Activated CD4-positive, alpha-beta T cell treated with anti-CD3 and anti-CD28 coated beads, Interleukin-2, amount 50 U/mL, for 48 hours (primary cell): ENCODE measurements at regions not wholly inside any gene's neighbourhood (a gene's known extent, or its start where the extent isn't known, plus 50 kb on each side); places are given as distances from the start of the nearest gene placed in this dataset.

Source experiments
- DNase-seq, 2 experiments: peaks; one replicate each; pipeline ENCODE4 v3.0.0-alpha.2; 2020

- DNase-seq: no peak
Measured at GRCh38 chr14:98274596-98274995, 997.4 kb downstream of the BCL11B start.

- no peak for DNase-seq
Measured at GRCh38 chr14:98278800-98279199, 993.2 kb downstream of the BCL11B start.

- no peak for DNase-seq
Measured at GRCh38 chr14:98280436-98280835, 991.6 kb downstream of the BCL11B start.

GRCh38 chr14:98288825-98289224, 983.2 kb downstream of the BCL11B start:
- DNase-seq: no peak

GRCh38 chr14:98290596-98290995, 981.4 kb downstream of the BCL11B start:
- DNase-seq: peak in 1 of 2 experiments; percentile 8

- no peak for DNase-seq
Measured at GRCh38 chr14:98292191-98292590, 979.8 kb downstream of the BCL11B start.

- no peak for DNase-seq
Measured at GRCh38 chr14:98293576-98293975, 978.4 kb downstream of the BCL11B start.

- no peak for DNase-seq
Measured at GRCh38 chr14:98296895-98297294, 975.1 kb downstream of the BCL11B start.

- no peak for DNase-seq
Measured at GRCh38 chr14:98297567-98297966, 974.4 kb downstream of the BCL11B start.

- no peak for DNase-seq
Measured at GRCh38 chr14:98298481-98299244, 973.3 kb downstream of the BCL11B start.

GRCh38 chr14:98301681-98302080, 970.3 kb downstream of the BCL11B start:
- no peak for DNase-seq

GRCh38 chr14:98304574-98304973, 967.4 kb downstream of the BCL11B start:
- DNase-seq: no peak

GRCh38 chr14:98309591-98309990, 962.4 kb downstream of the BCL11B start:
- DNase-seq: no peak

- DNase-seq: no peak
Measured at GRCh38 chr14:98312006-98312405, 960.0 kb downstream of the BCL11B start.

- DNase-seq: no peak
Measured at GRCh38 chr14:98321841-98322240, 950.2 kb downstream of the BCL11B start.

GRCh38 chr14:98323836-98324235, 948.2 kb downstream of the BCL11B start:
- no peak for DNase-seq

- DNase-seq: no peak
Measured at GRCh38 chr14:98325761-98326160, 946.2 kb downstream of the BCL11B start.

GRCh38 chr14:98328496-98328895, 943.5 kb downstream of the BCL11B start:
- DNase-seq: no peak

- no peak for DNase-seq
Measured at GRCh38 chr14:98334186-98334585, 937.8 kb downstream of the BCL11B start.

GRCh38 chr14:98341211-98341610, 930.8 kb downstream of the BCL11B start:
- no peak for DNase-seq

GRCh38 chr14:98345161-98345560, 926.8 kb downstream of the BCL11B start:
- no peak for DNase-seq

GRCh38 chr14:98347686-98348085, 924.3 kb downstream of the BCL11B start:
- no peak for DNase-seq

- DNase-seq: no peak
Measured at GRCh38 chr14:98348505-98348904, 923.5 kb downstream of the BCL11B start.

- DNase-seq: no peak
Measured at GRCh38 chr14:98350213-98350612, 921.8 kb downstream of the BCL11B start.

GRCh38 chr14:98364961-98365360, 907.0 kb downstream of the BCL11B start:
- no peak for DNase-seq
